ENCODE measurements at regions not wholly inside any gene's neighbourhood (a gene's known extent, or its start where the extent isn't known, plus 50 kb on each side); places are given as distances from the start of the nearest gene placed in this dataset.

DNA sequence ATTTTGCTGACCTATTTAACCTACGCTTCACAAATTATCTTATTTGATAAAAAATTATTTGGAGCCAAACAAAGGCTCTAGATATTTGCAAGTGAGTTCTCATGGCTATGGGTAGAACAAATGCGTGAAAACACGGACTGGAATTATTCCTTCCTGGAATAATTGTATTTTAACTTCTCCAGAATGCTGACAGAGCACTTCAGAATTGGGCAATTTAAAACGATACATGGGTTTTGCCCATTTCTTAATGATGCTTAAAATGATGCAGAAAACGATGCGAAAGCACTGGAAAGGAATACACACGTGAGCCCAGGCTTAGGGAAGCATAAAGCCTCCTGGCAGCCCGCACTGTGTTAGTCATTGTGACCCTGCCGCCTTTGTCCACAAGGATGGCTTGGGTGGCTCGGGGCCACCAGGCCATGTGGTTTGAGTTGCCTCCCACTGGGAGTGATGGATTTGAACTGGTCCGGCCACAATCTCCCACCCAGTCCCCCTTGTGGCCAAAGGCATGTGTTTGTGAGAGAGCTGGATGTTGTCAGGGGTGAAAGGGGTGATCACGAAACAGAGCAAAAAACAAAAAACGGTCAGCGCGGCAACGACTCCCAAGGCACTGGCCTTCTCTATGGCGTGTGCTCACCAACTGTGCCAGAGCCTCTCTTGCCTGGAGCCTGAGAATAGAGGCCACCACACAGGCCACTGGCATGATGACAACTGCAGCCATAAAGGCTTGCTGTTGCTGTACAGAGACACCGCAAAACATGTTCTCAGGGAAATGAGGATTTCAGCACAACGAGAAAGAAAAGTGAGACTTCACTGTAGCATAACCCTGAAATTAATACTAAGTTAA is 234.2 kb upstream of the ADAMTS16 start:
- intact Hi-C loops (cut with DNase I) = no loop called here
- WGBS = 67% methylated on average over 19 of the region's 19 CpGs
- H3K27me3 ChIP-seq = peaks cover 0 to 6% (median 0%) of the 10 kb centered on the region in 4 donors
- TF ChIP-seq POLR2AphosphoS5 (IDR thresholded peaks at IDR 0.05) = no peak
- no peak for TF ChIP-seq POLR2A (IDR thresholded peaks at IDR 0.05; ENCODE audit: low read depth)
- TF ChIP-seq, protein P1, sequence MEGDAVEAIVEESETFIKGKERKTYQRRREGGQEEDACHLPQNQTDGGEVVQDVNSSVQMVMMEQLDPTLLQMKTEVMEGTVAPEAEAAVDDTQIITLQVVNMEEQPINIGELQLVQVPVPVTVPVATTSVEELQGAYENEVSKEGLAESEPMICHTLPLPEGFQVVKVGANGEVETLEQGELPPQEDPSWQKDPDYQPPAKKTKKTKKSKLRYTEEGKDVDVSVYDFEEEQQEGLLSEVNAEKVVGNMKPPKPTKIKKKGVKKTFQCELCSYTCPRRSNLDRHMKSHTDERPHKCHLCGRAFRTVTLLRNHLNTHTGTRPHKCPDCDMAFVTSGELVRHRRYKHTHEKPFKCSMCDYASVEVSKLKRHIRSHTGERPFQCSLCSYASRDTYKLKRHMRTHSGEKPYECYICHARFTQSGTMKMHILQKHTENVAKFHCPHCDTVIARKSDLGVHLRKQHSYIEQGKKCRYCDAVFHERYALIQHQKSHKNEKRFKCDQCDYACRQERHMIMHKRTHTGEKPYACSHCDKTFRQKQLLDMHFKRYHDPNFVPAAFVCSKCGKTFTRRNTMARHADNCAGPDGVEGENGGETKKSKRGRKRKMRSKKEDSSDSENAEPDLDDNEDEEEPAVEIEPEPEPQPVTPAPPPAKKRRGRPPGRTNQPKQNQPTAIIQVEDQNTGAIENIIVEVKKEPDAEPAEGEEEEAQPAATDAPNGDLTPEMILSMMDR (IDR thresholded peaks at IDR 0.05) = no peak
- no peak for TF ChIP-seq EP300 (IDR thresholded peaks at IDR 0.05)
- no peak for DNase-seq (ENCODE audit: extremely low spot score)
- no peak overlapping the region for H3K4me3 ChIP-seq
- H3K27ac ChIP-seq (replicated peaks in 1 of 4) = no peak overlapping the region
- no peaks in the 10 kb centered on the region for H3K36me3 ChIP-seq
- H3K4me1 ChIP-seq = peaks cover 0 to 18% (median 8%) of the 10 kb centered on the region in 4 donors
- no peaks in the 10 kb centered on the region for H3K9me3 ChIP-seq

DNA sequence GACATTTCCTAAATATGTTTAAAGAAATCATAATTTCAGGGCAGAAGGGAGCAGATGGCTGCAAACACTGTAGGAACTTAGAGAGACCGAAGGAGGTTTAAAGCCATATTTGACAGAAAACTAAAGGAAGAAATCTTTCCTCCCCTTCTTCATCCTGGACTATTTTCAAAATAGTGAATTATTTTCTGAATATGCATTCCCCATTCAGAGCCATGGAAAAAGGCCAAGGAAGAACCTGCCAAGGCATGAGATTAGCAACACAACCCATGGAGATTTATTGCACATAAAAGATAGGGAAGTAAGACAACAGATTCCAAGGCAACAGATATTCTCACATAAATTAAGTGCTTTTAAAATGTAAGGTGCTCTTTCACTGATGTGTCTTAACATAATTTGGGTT is 233.3 kb upstream of the ADAMTS16 start:
- DNase-seq (ENCODE audit: extremely low spot score) = no peak
- 45% methylated on average over 1 of the region's 1 CpG for WGBS

DNA sequence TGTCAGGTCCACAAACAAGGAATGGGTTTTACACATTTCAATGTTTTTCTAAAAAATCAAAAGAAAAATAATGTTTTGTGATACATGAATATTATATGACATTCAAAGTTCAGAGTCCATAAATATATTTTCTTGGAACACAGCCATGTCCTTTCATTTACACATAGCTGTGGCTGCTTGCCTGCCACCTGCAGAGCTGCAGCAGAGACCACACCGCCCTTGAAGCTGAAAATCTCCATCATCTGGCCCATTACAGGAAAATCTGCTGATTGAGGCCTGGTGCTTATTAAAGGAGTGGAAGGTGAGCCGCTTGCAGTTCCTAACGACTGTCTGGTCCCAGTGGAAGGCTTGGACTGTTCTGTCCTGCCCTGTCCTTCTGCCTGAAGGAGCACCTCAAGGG is 232.6 kb upstream of the ADAMTS16 start:
- intact Hi-C loops (cut with DNase I) = no loop called here
- TF ChIP-seq, protein P1 (IDR thresholded peaks at IDR 0.05) = no peak
- TF ChIP-seq EP300 (IDR thresholded peaks at IDR 0.05) (no peak), POLR2AphosphoS5 (IDR thresholded peaks at IDR 0.05) (no peak), POLR2A (IDR thresholded peaks at IDR 0.05; ENCODE audit: low read depth) (no peak)
- Histone ChIP-seq H3K27me3 (peaks cover 0 to 6% (median 0%) of the 10 kb centered on the region in 4 donors), H3K27ac (replicated peaks in 1 of 4) (no peak overlapping the region), H3K36me3 (no peaks in the 10 kb centered on the region), H3K4me1 (peaks cover 0 to 10% (median 5%) of the 10 kb centered on the region in 4 donors), H3K9me3 (no peaks in the 10 kb centered on the region), H3K4me3 (no peak overlapping the region)
- DNase-seq (ENCODE audit: extremely low spot score) = no peak
- WGBS = 51% methylated on average over 2 of the region's 3 CpGs

More for the DNA sequence above, 233.3 kb upstream of the ADAMTS16 start:
- TF ChIP-seq, protein P1 (IDR thresholded peaks at IDR 0.05) = no peak
- TF ChIP-seq POLR2AphosphoS5 (IDR thresholded peaks at IDR 0.05) (no peak), POLR2A (IDR thresholded peaks at IDR 0.05; ENCODE audit: low read depth) (no peak)
- intact Hi-C loops (cut with DNase I) = no loop called here
- Histone ChIP-seq H3K27ac (replicated peaks in 1 of 4) (no peak overlapping the region), H3K27me3 (peaks cover 0 to 6% (median 0%) of the 10 kb centered on the region in 4 donors), H3K4me3 (no peak overlapping the region), H3K9me3 (no peaks in the 10 kb centered on the region), H3K36me3 (no peaks in the 10 kb centered on the region), H3K4me1 (peaks cover 0 to 16% (median 5%) of the 10 kb centered on the region in 4 donors)

DNA sequence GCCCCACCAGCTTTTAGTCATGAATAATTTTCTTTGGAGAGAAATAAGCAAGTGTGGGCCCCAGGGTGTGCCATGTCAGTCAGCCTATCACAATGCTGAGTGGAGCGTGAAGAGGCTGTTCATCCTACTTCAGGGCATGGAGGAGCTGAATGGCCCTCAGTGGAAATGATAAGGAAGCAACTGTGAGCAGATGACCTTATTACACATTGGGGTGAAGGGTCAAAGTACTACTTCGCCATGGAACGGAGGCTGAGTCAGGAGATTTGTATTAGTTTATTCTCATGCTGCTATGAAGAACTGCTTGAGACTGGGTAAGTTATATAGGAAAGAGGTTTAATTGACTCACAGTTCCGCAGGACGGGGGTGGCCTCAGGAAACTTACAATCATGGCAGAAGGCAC is 231.0 kb upstream of the ADAMTS16 start:
- WGBS = 92% methylated on average over 5 of the region's 5 CpGs

More for the DNA sequence above, 231.0 kb upstream of the ADAMTS16 start:
- intact Hi-C loops (cut with DNase I) = no loop called here
- H3K36me3 ChIP-seq = no peaks in the 10 kb centered on the region
- no peak overlapping the region for H3K4me3 ChIP-seq
- H3K4me1 ChIP-seq = peaks cover 0 to 10% (median 5%) of the 10 kb centered on the region in 4 donors
- H3K27me3 ChIP-seq = peaks cover 0 to 6% (median 0%) of the 10 kb centered on the region in 4 donors
- no peak for DNase-seq (ENCODE audit: extremely low spot score)
- no peaks in the 10 kb centered on the region for H3K9me3 ChIP-seq
- no peak overlapping the region for H3K27ac ChIP-seq (replicated peaks in 1 of 4)
- TF ChIP-seq EP300 (IDR thresholded peaks at IDR 0.05) (no peak), POLR2A (IDR thresholded peaks at IDR 0.05; ENCODE audit: low read depth) (no peak), POLR2AphosphoS5 (IDR thresholded peaks at IDR 0.05) (no peak)
- TF ChIP-seq, protein P1 (IDR thresholded peaks at IDR 0.05) = no peak
